HG03442 (cell line): ENCODE measurements at regions not wholly inside any gene's neighbourhood (a gene's known extent, or its start where the extent isn't known, plus 50 kb on each side); places are given as distances from the start of the nearest gene placed in this dataset.

ENCODE experiments used
- ATAC-seq: cut with Tn5 transposase; IDR thresholded peaks from one replicate; pipeline ENCODE4 v1.9.1; 2021; ENCODE audit warnings: mild to moderate bottlenecking, moderate library complexity; ENCODE audit not compliant: unreplicated experiment

GRCh38 chr20:24773168-24773567 is 175.9 kb upstream of the CST7 start:
- ATAC-seq, result no peak

GRCh38 chr20:24773751-24774201 is 175.3 kb upstream of the CST7 start:
- ATAC-seq, result peak; percentile 84

- ATAC-seq, result no peak
Measured at GRCh38 chr20:24775966-24776365, 173.1 kb upstream of the CST7 start.

GRCh38 chr20:24776755-24777271 is 172.3 kb upstream of the CST7 start:
- no peak for ATAC-seq

GRCh38 chr20:24777746-24778145 is 171.3 kb upstream of the CST7 start:
- no peak for ATAC-seq

GRCh38 chr20:24778585-24779031 is 170.5 kb upstream of the CST7 start:
- no peak for ATAC-seq

GRCh38 chr20:24779131-24779530 is 169.9 kb upstream of the CST7 start:
- no peak for ATAC-seq

- no peak for ATAC-seq
Measured at GRCh38 chr20:24779946-24780345, 169.1 kb upstream of the CST7 start.

GRCh38 chr20:24780674-24781417 is 168.2 kb upstream of the CST7 start:
- ATAC-seq, result no peak

- ATAC-seq, result no peak
Measured at GRCh38 chr20:24781418-24781980, 167.6 kb upstream of the CST7 start.

GRCh38 chr20:24782301-24782700 is 166.8 kb upstream of the CST7 start:
- no peak for ATAC-seq

GRCh38 chr20:24782801-24783630 is 166.1 kb upstream of the CST7 start:
- ATAC-seq, result no peak

GRCh38 chr20:24783631-24784492 is 165.2 kb upstream of the CST7 start:
- ATAC-seq, result no peak

GRCh38 chr20:24784607-24785006 is 164.5 kb upstream of the CST7 start:
- ATAC-seq, result no peak

- no peak for ATAC-seq
Measured at GRCh38 chr20:24785141-24786110, 163.6 kb upstream of the CST7 start.

- no peak for ATAC-seq
Measured at GRCh38 chr20:24786111-24786495, 163.0 kb upstream of the CST7 start.

- no peak for ATAC-seq
Measured at GRCh38 chr20:24786646-24787045, 162.4 kb upstream of the CST7 start.

- no peak for ATAC-seq
Measured at GRCh38 chr20:24787071-24787470, 162.0 kb upstream of the CST7 start.

- no peak for ATAC-seq
Measured at GRCh38 chr20:24787621-24788020, 161.4 kb upstream of the CST7 start.
